GM12878 (cell line): ENCODE measurements at regions not wholly inside any gene's neighbourhood (a gene's known extent, or its start where the extent isn't known, plus 50 kb on each side); places are given as distances from the start of the nearest gene placed in this dataset.

Experiments used
- ATAC-seq: fragments of 200-7000 bp; cut with Tn5 transposase; 3 replicates; pipeline ENCODE4 v1.9.1; 2020; ENCODE audit warnings: mild to moderate bottlenecking, moderate library complexity
- BruUV-seq: library from RNA; stranded (reverse); fragments of 400-500 nt; replicated peaks from 2 replicates; lab custom pipeline; 2021; lab: Mats Ljungman, UMichigan
- CTCF ChIA-PET: fragments of 300-600 bp; sonication (Branson Sonifier 250); formaldehyde crosslinking; extraction: SDS; loops from one replicate; lab custom pipeline; 2021; ENCODE audit warnings: inconsistent platforms; lab: Yijun Ruan, JAX
- POLR2A ChIA-PET: fragments of 350-600 bp; formaldehyde crosslinking; extraction: SDS; loops from one replicate; lab custom pipeline; 2021; ENCODE audit warnings: inconsistent platforms; lab: Charles Lee
- RAD21 ChIA-PET: fragments of 300-600 bp; sonication (Branson Sonifier 250); formaldehyde crosslinking; loops from one replicate; lab custom pipeline; 2023; ENCODE audit warnings: antibody characterized with exemption; ENCODE audit not compliant: unreplicated experiment; lab: Charles Lee
- SMC1A ChIA-PET: fragments of 300-600 bp; sonication (Branson Sonifier 250); formaldehyde crosslinking; loops from one replicate; lab custom pipeline; 2023; ENCODE audit not compliant: unreplicated experiment, uncharacterized antibody; lab: Charles Lee
- DNase-seq: peaks from one replicate; pipeline ENCODE4 v3.0.0-alpha.2; 2011; ENCODE audit warnings: low read depth, low spot score
- FAIRE-seq: peaks from 3 replicates; lab custom pipeline; 2011; peaks lifted over from hg19 to GRCh38; lab: Jason Lieb, UNC
- H2AFZ ChIP-seq: 2 replicates; pipeline ENCODE4 v1.6.0; 2011; ENCODE audit warnings: low read depth, low read length, control low read depth; ENCODE audit not compliant: control insufficient read depth
- H3K27ac ChIP-seq: 2 replicates; pipeline ENCODE4 v1.5.1; 2011; ENCODE audit warnings: control low read depth; ENCODE audit not compliant: control insufficient read depth, insufficient read depth
- H3K27me3 ChIP-seq, 2 experiments: replicated peaks in 1 of 2; 2 replicates each; pipeline versions ENCODE4 v1.6.0 to v1.6.1; 2011; ENCODE audit warnings: low read length in 1 of 2; ENCODE audit not compliant: control insufficient read depth in 2 of 2, insufficient read depth in 2 of 2
- H3K36me3 ChIP-seq, 2 experiments: 2 replicates each; pipeline ENCODE4 v1.5.1; 2011; ENCODE audit warnings: low read length in 1 of 2; ENCODE audit not compliant: control insufficient read depth in 2 of 2, insufficient read depth in 2 of 2
- H3K4me1 ChIP-seq: 2 replicates; pipeline ENCODE4 v1.6.1; 2011; ENCODE audit warnings: mild to moderate bottlenecking, low read length, moderate library complexity, mixed read lengths; ENCODE audit not compliant: control insufficient read depth, insufficient read depth
- H3K4me2 ChIP-seq: 2 replicates; pipeline ENCODE4 v1.6.0; 2011; ENCODE audit warnings: control low read depth; ENCODE audit not compliant: control insufficient read depth, insufficient read depth
- H3K4me3 ChIP-seq: fragments of 200-600 bp; sonication (generic); 2 replicates; pipeline ENCODE4 v1.5.1; 2016
- H3K79me2 ChIP-seq: 2 replicates; pipeline ENCODE4 v1.6.0; 2011; ENCODE audit warnings: low read length; ENCODE audit not compliant: control insufficient read depth, insufficient read depth
- H3K9ac ChIP-seq: 2 replicates; pipeline ENCODE4 v1.8.0; 2011; ENCODE audit warnings: low read length, control low read depth, mixed read lengths; ENCODE audit not compliant: control insufficient read depth, insufficient read depth
- H3K9me3 ChIP-seq: replicated peaks from 3 replicates; pipeline ENCODE4 v1.5.1; 2011; ENCODE audit warnings: mild to moderate bottlenecking, low read length; ENCODE audit not compliant: control insufficient read depth, insufficient read depth
- H4K20me1 ChIP-seq: 2 replicates; pipeline ENCODE4 v1.6.0; 2011; ENCODE audit not compliant: control insufficient read depth, insufficient read depth
- ASH2L ChIP-seq: fragments of 300-600, 200-600 bp; sonication (generic); IDR thresholded peaks from 2 replicates; pipeline ENCODE4 v1.6.1; 2017; ENCODE audit warnings: low read depth, mild to moderate bottlenecking, borderline replicate concordance
- CHD4 ChIP-seq: fragments of 200-600 bp; sonication (generic); IDR thresholded peaks from 2 replicates; pipeline ENCODE4 v1.6.1; 2016; ENCODE audit warnings: mild to moderate bottlenecking
- FOXK2 ChIP-seq: fragments of 450-650 bp; IDR thresholded peaks from 2 replicates; pipeline ENCODE4 v1.6.1; 2017; ENCODE audit warnings: mild to moderate bottlenecking, moderate library complexity
- IKZF1 ChIP-seq: fragments of 450-650 bp; conservative IDR thresholded peaks from 2 replicates; pipeline ENCODE4 v1.6.1; 2017; ENCODE audit warnings: antibody characterized with exemption, mild to moderate bottlenecking
- JUND ChIP-seq: IDR thresholded peaks from 2 replicates; pipeline ENCODE4 v1.6.1; 2012; ENCODE audit warnings: low read depth, mild to moderate bottlenecking, low read length, improper control_type of control experiment, moderate library complexity
- MYC ChIP-seq: IDR thresholded peaks from 2 replicates; pipeline ENCODE4 v1.6.1; 2011; ENCODE audit warnings: mild to moderate bottlenecking, low read length, moderate library complexity, inconsistent platforms; ENCODE audit not compliant: insufficient read depth, insufficient replicate concordance, insufficient read length, severe bottlenecking
- NFYB ChIP-seq: IDR thresholded peaks from 2 replicates; pipeline ENCODE4 v1.6.1; 2011; ENCODE audit warnings: low read depth, mild to moderate bottlenecking, low read length, improper control_type of control experiment, moderate library complexity; ENCODE audit not compliant: insufficient read depth
- NKRF ChIP-seq: fragments of 450-650 bp; conservative IDR thresholded peaks from 2 replicates; pipeline ENCODE4 v1.6.1; 2017; ENCODE audit warnings: mild to moderate bottlenecking, moderate library complexity
- PAX5 ChIP-seq: IDR thresholded peaks from 2 replicates; pipeline ENCODE4 v1.6.1; 2011; ENCODE audit warnings: low read depth, low read length, borderline replicate concordance
- POLR2AphosphoS5 ChIP-seq: IDR thresholded peaks from 2 replicates; pipeline ENCODE4 v1.6.1; 2011; ENCODE audit warnings: mild to moderate bottlenecking, low read length, inconsistent platforms
- RB1 ChIP-seq: fragments of 450-650 bp; formaldehyde crosslinking; IDR thresholded peaks from 2 replicates; pipeline ENCODE4 v1.6.1; 2017; ENCODE audit warnings: mild to moderate bottlenecking, borderline replicate concordance
- RELA ChIP-seq: fragments of 450-650 bp; IDR thresholded peaks from 2 replicates; pipeline ENCODE4 v1.8.0; 2014; ENCODE audit warnings: borderline replicate concordance; ENCODE audit not compliant: partially characterized antibody
- SMC3 ChIP-seq: IDR thresholded peaks from 2 replicates; pipeline ENCODE4 v1.6.1; 2011; ENCODE audit warnings: low read length, improper control_type of control experiment, borderline replicate concordance
- SREBF2 ChIP-seq: IDR thresholded peaks from 2 replicates; pipeline ENCODE4 v1.6.1; 2012; ENCODE audit warnings: mild to moderate bottlenecking, low read length
- STAT1 ChIP-seq: fragments of 450-650 bp; conservative IDR thresholded peaks from 2 replicates; pipeline ENCODE4 v1.6.1; 2014; ENCODE audit warnings: antibody characterized with exemption, mild to moderate bottlenecking
- STAT3 ChIP-seq: IDR thresholded peaks from 2 replicates; pipeline ENCODE4 v1.6.1; 2011; ENCODE audit warnings: low read depth, low read length, improper control_type of control experiment
- TCF3 ChIP-seq: IDR thresholded peaks from 2 replicates; pipeline ENCODE4 v1.6.1; 2012; ENCODE audit warnings: low read depth, mild to moderate bottlenecking, low read length, borderline replicate concordance; ENCODE audit not compliant: insufficient read depth
- USF2 ChIP-seq: IDR thresholded peaks from 2 replicates; pipeline ENCODE4 v1.6.1; 2011; ENCODE audit warnings: low read depth, low read length, improper control_type of control experiment, borderline replicate concordance
- in situ Hi-C: fragments of 300-500 bp; cut with MboI; formaldehyde crosslinking; loops from 9 replicates; pipeline ENCODE4 v1.14.3; 2018; ENCODE audit warnings: mixed read lengths
- intact Hi-C: fragments of 100-400 bp; cut with micrococcal nuclease; formaldehyde crosslinking; loops from one replicate; pipeline ENCODE4 v1.14.2; 2022; ENCODE audit not compliant: unreplicated experiment
- TF ChIP-seq, protein P1 (sequence below): fragments of 450-650 bp; IDR thresholded peaks from 2 replicates; pipeline ENCODE4 v1.6.1; 2014; ENCODE audit warnings: mild to moderate bottlenecking
- TF ChIP-seq, protein P2 (sequence below): fragments of 450-650 bp; IDR thresholded peaks from 2 replicates; pipeline ENCODE4 v1.6.1; 2017; ENCODE audit warnings: mild to moderate bottlenecking, low read depth, inconsistent platforms; ENCODE audit not compliant: poor library complexity, severe bottlenecking

DNA sequence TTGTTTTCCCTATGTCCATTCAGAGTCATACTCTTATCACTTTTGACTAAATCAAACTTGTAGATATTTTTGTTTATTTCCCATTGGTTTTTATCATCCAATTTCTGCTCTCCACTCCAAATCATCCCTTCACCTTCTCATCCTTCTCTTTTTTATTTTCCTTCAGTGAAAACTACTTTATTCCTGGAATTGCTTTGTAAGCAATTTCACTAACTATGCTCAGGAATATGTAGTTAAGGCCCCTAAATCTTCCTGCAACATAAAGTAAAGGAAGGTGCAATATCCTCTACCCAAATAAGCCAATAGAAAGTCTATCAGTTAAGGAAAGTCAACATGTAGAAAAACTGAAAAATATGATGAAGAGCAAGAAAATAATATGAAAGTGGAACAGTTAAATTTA is 308.4 kb downstream of the SEC23A start:
- Histone ChIP-seq H3K27me3 (no peaks in the 10 kb centered on the region), H4K20me1 (no peaks in the 10 kb centered on the region), H3K9ac (no peak overlapping the region), H3K4me2 (no peak overlapping the region), H2AFZ (no peak overlapping the region), H3K4me1 (no peaks in the 10 kb centered on the region), H3K9me3 (no peaks in the 10 kb centered on the region), H3K4me3 (no peak overlapping the region)
- ChIA-PET CTCF (no interaction called here), POLR2A (no interaction called here), SMC1A (interaction anchor here (0.6 kb wide), 1 partner anchor 758 kb away, joined by 3 read pairs; no protein-coding TSS in a partner anchor)
- intact Hi-C loops (no loop called here), in situ Hi-C loops (no loop called here)
- no peak for FAIRE-seq
- no peak for DNase-seq
- TF ChIP-seq POLR2AphosphoS5 (no peak), IKZF1 (no peak), SREBF2 (no peak), SMC3 (no peak), RELA (no peak), RB1 (no peak), JUND (no peak), NFYB (no peak), ASH2L (no peak), NKRF (no peak), MYC (no peak), USF2 (no peak), STAT1 (no peak), PAX5 (no peak), CHD4 (no peak), TCF3 (no peak), STAT3 (no peak), FOXK2 (no peak)
- TF ChIP-seq, protein P1, sequence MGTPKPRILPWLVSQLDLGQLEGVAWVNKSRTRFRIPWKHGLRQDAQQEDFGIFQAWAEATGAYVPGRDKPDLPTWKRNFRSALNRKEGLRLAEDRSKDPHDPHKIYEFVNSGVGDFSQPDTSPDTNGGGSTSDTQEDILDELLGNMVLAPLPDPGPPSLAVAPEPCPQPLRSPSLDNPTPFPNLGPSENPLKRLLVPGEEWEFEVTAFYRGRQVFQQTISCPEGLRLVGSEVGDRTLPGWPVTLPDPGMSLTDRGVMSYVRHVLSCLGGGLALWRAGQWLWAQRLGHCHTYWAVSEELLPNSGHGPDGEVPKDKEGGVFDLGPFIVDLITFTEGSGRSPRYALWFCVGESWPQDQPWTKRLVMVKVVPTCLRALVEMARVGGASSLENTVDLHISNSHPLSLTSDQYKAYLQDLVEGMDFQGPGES: no peak
- TF ChIP-seq, protein P2, sequence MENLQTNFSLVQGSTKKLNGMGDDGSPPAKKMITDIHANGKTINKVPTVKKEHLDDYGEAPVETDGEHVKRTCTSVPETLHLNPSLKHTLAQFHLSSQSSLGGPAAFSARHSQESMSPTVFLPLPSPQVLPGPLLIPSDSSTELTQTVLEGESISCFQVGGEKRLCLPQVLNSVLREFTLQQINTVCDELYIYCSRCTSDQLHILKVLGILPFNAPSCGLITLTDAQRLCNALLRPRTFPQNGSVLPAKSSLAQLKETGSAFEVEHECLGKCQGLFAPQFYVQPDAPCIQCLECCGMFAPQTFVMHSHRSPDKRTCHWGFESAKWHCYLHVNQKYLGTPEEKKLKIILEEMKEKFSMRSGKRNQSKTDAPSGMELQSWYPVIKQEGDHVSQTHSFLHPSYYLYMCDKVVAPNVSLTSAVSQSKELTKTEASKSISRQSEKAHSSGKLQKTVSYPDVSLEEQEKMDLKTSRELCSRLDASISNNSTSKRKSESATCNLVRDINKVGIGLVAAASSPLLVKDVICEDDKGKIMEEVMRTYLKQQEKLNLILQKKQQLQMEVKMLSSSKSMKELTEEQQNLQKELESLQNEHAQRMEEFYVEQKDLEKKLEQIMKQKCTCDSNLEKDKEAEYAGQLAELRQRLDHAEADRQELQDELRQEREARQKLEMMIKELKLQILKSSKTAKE: no peak
- TF ChIP-seq, all 136 proteins: peak for 0
- H3K27ac ChIP-seq: no peak overlapping the region
- RAD21 ChIA-PET: no interaction called here
- no peaks in the 10 kb centered on the region for H3K79me2 ChIP-seq
- BruUV-seq: no TSS peak
- ATAC-seq: no peak
- no peaks in the 10 kb centered on the region for H3K36me3 ChIP-seq
